ENCODE measurements at regions not wholly inside any gene's neighbourhood (a gene's known extent, or its start where the extent isn't known, plus 50 kb on each side); places are given as distances from the start of the nearest gene placed in this dataset.
A peak's percentile ranks its signal among the peaks of the same experiment; 100 is the strongest.
"Not testable (repeated sequence)": the region's sequence is repeated elsewhere in the genome, so short reads cannot be mapped to it uniquely, and the experiment has no call there.

- TF ChIP-seq ZFX (IDR thresholded peaks at IDR 0.05; ENCODE audit: borderline replicate concordance) (no peak), CTCF (IDR thresholded peaks at IDR 0.05) (no peak)
- no peak overlapping the region for H3K27ac ChIP-seq
Measured at GRCh38 chr10:21372651-21373410, 152.7 kb downstream of the SKIDA1 start.

- no peak for TF ChIP-seq ZFX (IDR thresholded peaks at IDR 0.05; ENCODE audit: borderline replicate concordance)
- TF ChIP-seq CTCF (IDR thresholded peaks at IDR 0.05), result no peak
- H3K27ac ChIP-seq, result no peak overlapping the region
Measured at GRCh38 chr10:21369697-21370096, 155.8 kb downstream of the SKIDA1 start.

- TF ChIP-seq ZFX (IDR thresholded peaks at IDR 0.05; ENCODE audit: borderline replicate concordance) (no peak), CTCF (IDR thresholded peaks at IDR 0.05) (no peak)
- no peak overlapping the region for H3K27ac ChIP-seq
Measured at GRCh38 chr10:21368728-21369425, 156.6 kb downstream of the SKIDA1 start.

- TF ChIP-seq CTCF (IDR thresholded peaks at IDR 0.05) (no peak), ZFX (IDR thresholded peaks at IDR 0.05; ENCODE audit: borderline replicate concordance) (no peak)
- H3K27ac ChIP-seq, result no peak overlapping the region
Measured at GRCh38 chr10:21368022-21368582, 157.4 kb downstream of the SKIDA1 start.

GRCh38 chr10:21366108-21366507 is 159.4 kb downstream of the SKIDA1 start:
- H3K27ac ChIP-seq, result not testable (repeated sequence)

GRCh38 chr10:21364196-21365114 is 161.0 kb downstream of the SKIDA1 start:
- peak overlapping the region; percentile 50 for H3K27ac ChIP-seq
- TF ChIP-seq ZFX (IDR thresholded peaks at IDR 0.05; ENCODE audit: borderline replicate concordance) (no peak), CTCF (IDR thresholded peaks at IDR 0.05) (no peak)

- TF ChIP-seq CTCF (IDR thresholded peaks at IDR 0.05), result no peak
- TF ChIP-seq ZFX (IDR thresholded peaks at IDR 0.05; ENCODE audit: borderline replicate concordance), result no peak
- peak overlapping the region; percentile 50 for H3K27ac ChIP-seq
Measured at GRCh38 chr10:21363731-21364104, 161.8 kb downstream of the SKIDA1 start.
